Cardiac fibroblast (primary cell): ENCODE measurements at regions not wholly inside any gene's neighbourhood (a gene's known extent, or its start where the extent isn't known, plus 50 kb on each side); places are given as distances from the start of the nearest gene placed in this dataset.
"Not testable (repeated sequence)": the region's sequence is repeated elsewhere in the genome, so short reads cannot be mapped to it uniquely, and the experiment has no call there.

ENCODE experiments used
- DNase-seq, 2 donors: peaks; one replicate each; pipeline versions ENCODE4 v3.0.0 to v3.0.0-alpha.2; 2010; ENCODE audit warnings: low read depth in 2 of 2
- H3K4me3 ChIP-seq, 2 donors: replicated peaks in 1 of 2; 1 replicate in 1 of 2; 2 replicates in 1 of 2; pipeline ENCODE4 v1.5.1; 2011; ENCODE audit warnings: low read depth in 2 of 2, low read length in 2 of 2, mild to moderate bottlenecking in 2 of 2, moderate library complexity in 1 of 2
- TF ChIP-seq, protein P1 (sequence below): IDR thresholded peaks from one replicate; pipeline ENCODE4 v1.5.1; 2011; ENCODE audit warnings: low read depth, mild to moderate bottlenecking, low read length, inconsistent platforms

DNA sequence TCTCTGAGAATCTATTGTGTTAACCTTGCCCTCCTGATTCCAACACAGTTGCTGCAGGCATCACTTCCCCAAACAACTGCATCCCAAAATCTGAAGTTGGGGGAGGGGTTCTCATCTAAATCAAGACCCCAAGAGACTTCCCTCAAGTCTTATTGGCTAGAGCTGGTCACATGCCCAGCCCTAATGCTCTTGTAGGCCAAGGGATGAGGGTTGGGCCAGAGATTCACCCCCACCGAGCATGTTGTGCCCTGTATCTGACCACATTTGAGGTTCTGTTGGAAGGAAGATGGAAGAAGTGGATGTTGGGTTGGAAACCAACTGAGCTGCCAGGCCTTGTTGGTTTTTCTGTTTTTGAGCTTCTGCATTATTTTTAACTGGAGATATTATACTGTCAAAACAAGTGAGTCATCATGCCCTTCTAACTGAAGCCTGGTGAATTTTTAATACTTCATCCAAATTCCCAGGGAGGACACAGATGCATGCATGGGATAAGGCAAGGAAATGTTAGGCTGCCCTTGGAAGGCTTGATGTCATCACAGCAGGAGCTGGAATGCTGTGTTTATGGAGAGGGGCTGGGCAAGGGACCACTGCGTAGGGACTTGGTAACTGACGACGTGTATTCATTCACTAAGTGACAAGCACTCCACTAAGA, 68.6 kb upstream of the CACUL1 start:
- no peak for DNase-seq
- TF ChIP-seq, protein P1, sequence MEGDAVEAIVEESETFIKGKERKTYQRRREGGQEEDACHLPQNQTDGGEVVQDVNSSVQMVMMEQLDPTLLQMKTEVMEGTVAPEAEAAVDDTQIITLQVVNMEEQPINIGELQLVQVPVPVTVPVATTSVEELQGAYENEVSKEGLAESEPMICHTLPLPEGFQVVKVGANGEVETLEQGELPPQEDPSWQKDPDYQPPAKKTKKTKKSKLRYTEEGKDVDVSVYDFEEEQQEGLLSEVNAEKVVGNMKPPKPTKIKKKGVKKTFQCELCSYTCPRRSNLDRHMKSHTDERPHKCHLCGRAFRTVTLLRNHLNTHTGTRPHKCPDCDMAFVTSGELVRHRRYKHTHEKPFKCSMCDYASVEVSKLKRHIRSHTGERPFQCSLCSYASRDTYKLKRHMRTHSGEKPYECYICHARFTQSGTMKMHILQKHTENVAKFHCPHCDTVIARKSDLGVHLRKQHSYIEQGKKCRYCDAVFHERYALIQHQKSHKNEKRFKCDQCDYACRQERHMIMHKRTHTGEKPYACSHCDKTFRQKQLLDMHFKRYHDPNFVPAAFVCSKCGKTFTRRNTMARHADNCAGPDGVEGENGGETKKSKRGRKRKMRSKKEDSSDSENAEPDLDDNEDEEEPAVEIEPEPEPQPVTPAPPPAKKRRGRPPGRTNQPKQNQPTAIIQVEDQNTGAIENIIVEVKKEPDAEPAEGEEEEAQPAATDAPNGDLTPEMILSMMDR = no peak
- no peak overlapping the region for H3K4me3 ChIP-seq

DNA sequence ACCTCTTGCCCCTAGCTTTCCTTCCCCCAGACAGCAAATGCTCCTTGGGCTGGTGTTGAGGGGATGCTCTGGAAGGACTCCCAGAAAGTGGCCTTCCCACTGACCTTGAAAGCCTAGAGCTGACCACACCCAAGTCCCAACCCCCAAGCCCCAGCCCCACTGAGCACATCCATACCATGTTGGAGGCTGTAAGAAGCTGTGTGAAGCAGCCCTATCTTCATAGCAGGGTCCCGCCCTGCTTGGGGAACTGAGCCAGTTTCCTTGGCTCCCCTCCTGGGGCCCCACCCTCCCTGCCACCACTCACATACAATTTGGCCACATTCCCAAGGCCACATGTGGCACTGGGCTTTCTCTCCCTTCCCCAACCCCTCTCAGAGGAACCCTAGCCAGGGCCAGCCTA, 72.3 kb upstream of the CACUL1 start:
- no peak for DNase-seq
- TF ChIP-seq, protein P1 = no peak
- H3K4me3 ChIP-seq = no peak overlapping the region

DNA sequence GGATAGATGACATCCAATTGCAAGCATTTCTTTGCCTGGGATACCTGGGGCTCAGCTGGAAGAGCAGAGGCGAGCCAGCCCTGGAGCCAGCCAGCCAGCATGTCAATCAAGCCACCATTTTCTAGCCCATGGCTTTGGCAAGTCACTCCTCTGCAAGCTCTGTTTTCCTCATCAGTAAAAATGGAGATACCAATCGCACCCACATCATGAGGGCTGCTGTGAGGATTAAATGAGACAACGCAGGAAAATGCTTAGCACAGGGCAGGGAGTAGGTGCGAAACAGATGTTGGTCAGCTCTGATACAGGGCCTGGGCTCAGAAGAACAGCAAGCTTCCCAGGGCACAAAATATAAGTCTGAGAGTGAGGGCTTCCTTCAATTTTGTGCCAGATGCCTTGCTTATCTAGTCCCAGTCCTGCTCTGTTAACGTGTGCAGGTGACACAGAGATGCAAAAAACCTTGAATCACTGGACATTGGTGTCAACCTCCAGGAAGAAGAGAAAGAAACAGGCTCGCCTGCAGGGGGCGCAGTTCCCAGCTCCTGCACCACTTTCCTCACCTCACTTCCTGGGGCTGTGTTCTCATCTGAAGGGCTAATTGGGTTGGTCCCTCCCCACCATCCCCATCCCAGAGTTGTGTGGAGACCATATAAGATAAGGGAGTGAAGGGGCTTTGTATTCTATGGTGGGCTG, 72.8 kb upstream of the CACUL1 start:
- TF ChIP-seq, protein P1 = peak; percentile 32
- H3K4me3 ChIP-seq = no peak overlapping the region
- no peak for DNase-seq

DNA sequence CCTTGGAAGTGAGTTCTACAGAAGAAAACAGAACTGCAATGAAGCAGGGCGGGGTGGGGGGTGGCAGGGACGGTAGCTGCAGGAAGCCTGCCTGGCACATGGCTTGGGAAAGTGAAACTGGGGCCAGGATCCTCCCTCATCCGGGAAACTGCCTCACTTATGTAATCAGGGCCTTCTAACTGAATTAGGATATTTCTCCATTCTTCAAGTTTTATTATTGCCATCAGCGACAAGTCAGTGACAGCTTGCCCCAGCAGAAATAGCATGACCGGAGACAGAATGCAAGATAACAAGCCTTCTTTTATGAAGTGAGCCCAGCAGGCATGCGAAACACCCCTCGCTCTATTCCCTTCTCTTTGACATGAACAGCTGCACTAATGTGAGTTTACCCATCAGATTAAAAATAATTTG, 77.5 kb upstream of the CACUL1 start:
- TF ChIP-seq, protein P1 = no peak
- H3K4me3 ChIP-seq = no peak overlapping the region
- DNase-seq = peak; percentile 42 to 71

DNA sequence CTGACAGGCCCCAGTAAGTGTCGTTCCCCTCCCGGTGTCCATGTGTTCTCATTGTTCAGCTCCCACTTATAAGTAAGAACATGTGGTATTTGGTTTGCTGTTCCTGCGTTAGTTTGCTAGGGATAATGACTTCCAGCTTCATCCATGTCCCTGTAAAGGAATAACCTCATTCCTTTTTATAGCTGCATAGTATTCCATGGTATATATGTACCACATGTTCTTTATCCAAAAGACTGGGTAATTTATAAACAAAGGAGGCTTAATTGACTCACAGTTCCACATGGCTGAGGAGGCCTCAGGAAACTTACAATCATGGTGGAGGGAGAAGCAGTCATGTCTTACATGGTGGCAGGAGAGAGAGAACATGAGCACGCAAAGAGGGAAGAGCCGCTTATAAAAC, 79.6 kb upstream of the CACUL1 start:
- not testable (repeated sequence) for H3K4me3 ChIP-seq, DNase-seq

DNA sequence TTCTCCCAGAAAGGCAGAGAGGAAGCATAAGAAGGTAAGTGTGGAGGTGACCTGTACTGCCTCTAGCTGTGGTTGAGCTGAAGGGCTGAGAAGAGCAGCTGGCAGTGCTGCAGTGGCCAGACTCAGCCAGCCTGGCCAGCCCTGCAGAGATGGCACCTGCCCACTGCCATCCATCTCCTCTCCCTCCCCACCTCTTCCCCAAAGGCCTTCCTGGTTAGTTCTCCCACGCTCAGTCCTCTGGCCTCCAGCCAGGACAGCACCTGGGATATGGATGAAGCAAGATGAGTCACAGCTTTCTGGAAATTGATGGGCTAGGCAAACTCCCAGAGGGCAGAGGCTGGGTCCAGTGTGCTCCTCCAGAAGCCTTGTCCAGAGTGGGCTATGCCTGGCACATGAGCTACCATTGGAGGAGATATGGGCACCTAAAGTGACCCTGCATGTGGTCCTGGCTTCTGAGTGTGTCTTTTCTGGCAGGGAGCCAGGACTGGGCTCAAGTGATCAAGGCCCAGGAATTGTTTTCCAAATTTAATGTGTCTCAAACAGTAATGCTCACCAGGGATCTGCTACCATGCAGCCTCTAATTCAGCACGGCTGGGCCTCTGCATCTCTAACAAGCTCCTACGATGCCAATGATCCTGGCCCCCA, 81.0 kb upstream of the CACUL1 start:
- no peak overlapping the region for H3K4me3 ChIP-seq
- DNase-seq = peak; percentile 17 to 68
- TF ChIP-seq, protein P1 = no peak

DNA sequence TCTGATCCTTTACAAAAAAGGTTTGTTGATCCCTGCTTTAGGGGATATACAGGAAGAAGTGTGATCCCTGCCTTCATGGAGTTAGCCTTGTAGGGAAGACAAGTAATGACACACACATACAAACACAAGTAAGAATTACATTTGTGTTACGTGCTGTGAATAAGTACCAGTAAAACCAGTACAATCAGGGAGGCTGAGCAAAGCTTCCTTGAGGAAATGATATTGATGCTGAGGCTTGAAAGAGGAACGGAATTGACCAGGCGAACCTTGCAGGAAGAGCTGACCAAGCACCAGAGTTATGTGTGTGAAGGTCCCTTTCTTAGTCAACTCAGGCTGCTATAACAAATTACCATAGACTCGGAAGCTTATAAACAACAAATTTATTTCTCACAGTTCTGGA, 83.6 kb upstream of the CACUL1 start:
- H3K4me3 ChIP-seq = no peak overlapping the region
- TF ChIP-seq, protein P1 = no peak
- no peak for DNase-seq
